NCI-H1105 treated with DMSO at 0.1 percent for 48 hours (cell line): ENCODE measurements at regions not wholly inside any gene's neighbourhood (a gene's known extent, or its start where the extent isn't known, plus 50 kb on each side); places are given as distances from the start of the nearest gene placed in this dataset.
"Not testable (repeated sequence)": the region's sequence is repeated elsewhere in the genome, so short reads cannot be mapped to it uniquely, and the experiment has no call there.

Experiments used
- DNase-seq: peaks from one replicate; lab custom pipeline; 2025; lab: John Stamatoyannopoulos, UW

GRCh38 chrX:66912417-66912816, 273.5 kb upstream of the EDA2R start:
- no peak for DNase-seq

GRCh38 chrX:66902081-66902480, 263.2 kb upstream of the EDA2R start:
- no peak for DNase-seq

GRCh38 chrX:66900886-66901285, 262.0 kb upstream of the EDA2R start:
- no peak for DNase-seq

- no peak for DNase-seq
Observed at GRCh38 chrX:66892004-66892403, 253.1 kb upstream of the EDA2R start.

GRCh38 chrX:66889418-66889817, 250.5 kb upstream of the EDA2R start:
- DNase-seq, result no peak

GRCh38 chrX:66882101-66882500, 243.2 kb upstream of the EDA2R start:
- no peak for DNase-seq

GRCh38 chrX:66876776-66877175, 237.9 kb upstream of the EDA2R start:
- no peak for DNase-seq

- peak; percentile 3 for DNase-seq
Observed at GRCh38 chrX:66872771-66873170, 233.9 kb upstream of the EDA2R start.

GRCh38 chrX:66863721-66864120, 224.8 kb upstream of the EDA2R start:
- DNase-seq, result no peak

GRCh38 chrX:66833426-66833825, 194.5 kb upstream of the EDA2R start:
- DNase-seq, result no peak

GRCh38 chrX:66815227-66815626, 176.3 kb upstream of the EDA2R start:
- no peak for DNase-seq

- DNase-seq, result not testable (repeated sequence)
Observed at GRCh38 chrX:66794514-66794913, 155.6 kb upstream of the EDA2R start.

- no peak for DNase-seq
Observed at GRCh38 chrX:66766318-66766717, 127.4 kb upstream of the EDA2R start.

- no peak for DNase-seq
Observed at GRCh38 chrX:66760651-66761050, 121.8 kb upstream of the EDA2R start.

- no peak for DNase-seq
Observed at GRCh38 chrX:66756717-66757116, 117.8 kb upstream of the EDA2R start.

GRCh38 chrX:66751136-66751782, 112.4 kb upstream of the EDA2R start:
- DNase-seq, result no peak

- not testable (repeated sequence) for DNase-seq
Observed at GRCh38 chrX:66744519-66744918, 105.6 kb upstream of the EDA2R start.

GRCh38 chrX:66731398-66731797, 92.5 kb upstream of the EDA2R start:
- DNase-seq, result no peak

- no peak for DNase-seq
Observed at GRCh38 chrX:66728818-66729271, 90.0 kb upstream of the EDA2R start.

- no peak for DNase-seq
Observed at GRCh38 chrX:66717926-66718325, 79.0 kb upstream of the EDA2R start.

- DNase-seq, result no peak
Observed at GRCh38 chrX:66698273-66699204, 59.7 kb upstream of the EDA2R start.

- not testable (repeated sequence) for DNase-seq
Observed at GRCh38 chrX:66692512-66692911, 53.6 kb upstream of the EDA2R start.
